HepG2 (cell line): ENCODE measurements at regions not wholly inside any gene's neighbourhood (a gene's known extent, or its start where the extent isn't known, plus 50 kb on each side); places are given as distances from the start of the nearest gene placed in this dataset.

Source experiments
- ATAC-seq: fragments of 200-7000 bp; cut with Tn5 transposase; 3 replicates; pipeline ENCODE4 v1.9.1; 2020; ENCODE audit warnings: mild to moderate bottlenecking, moderate library complexity
- BruUV-seq: library from RNA; stranded (reverse); fragments of 400-500 nt; replicated peaks from 2 replicates; lab custom pipeline; 2021; lab: Mats Ljungman, UMichigan
- CTCF ChIA-PET: fragments of 300-600 bp; formaldehyde crosslinking; extraction: SDS; loops from one replicate; lab custom pipeline; 2021; ENCODE audit warnings: low total read pairs, inconsistent platforms, low intra/inter-chr PET ratio; lab: Yijun Ruan, JAX
- POLR2A ChIA-PET: fragments of 350-600 bp; sonication (Branson Sonifier 250); formaldehyde crosslinking; loops from one replicate; lab custom pipeline; 2020; ENCODE audit warnings: antibody characterized with exemption, inconsistent platforms; lab: Yijun Ruan, JAX
- DNase-seq: peaks from one replicate; pipeline ENCODE4 v3.0.0-alpha.2; 2015; ENCODE audit warnings: low spot score
- FAIRE-seq: peaks from 3 replicates; lab custom pipeline; 2011; peaks lifted over from hg19 to GRCh38; lab: Jason Lieb, UNC
- H2AFZ ChIP-seq: one replicate; pipeline ENCODE4 v1.6.1; 2011; ENCODE audit warnings: low read length, inconsistent platforms
- H3K27ac ChIP-seq: fragments of 300-600 bp; 3 replicates; pipeline ENCODE4 v1.8.0; 2011; ENCODE audit warnings: mixed run types, mild to moderate bottlenecking, mixed read lengths, low read length, inconsistent platforms; ENCODE audit not compliant: insufficient read depth; ENCODE audit errors: extremely low read length
- H3K27me3 ChIP-seq, 2 experiments: fragments of 200-600 bp in 1 of 2; 2 replicates in 1 of 2; 3 replicates in 1 of 2; pipeline versions ENCODE4 v1.6.0 to v1.8.0; 2011; ENCODE audit warnings: low read length in 2 of 2, mild to moderate bottlenecking in 2 of 2, moderate library complexity in 2 of 2, inconsistent platforms in 1 of 2; ENCODE audit not compliant: insufficient read depth in 2 of 2, control insufficient read depth in 1 of 2
- H3K36me3 ChIP-seq, 2 experiments: fragments of 200-600 bp in 1 of 2; replicated peaks in 1 of 2; 2 replicates in 1 of 2; 3 replicates in 1 of 2; pipeline versions ENCODE4 v1.5.1 to v1.8.0; 2011; ENCODE audit warnings: low read length in 2 of 2, inconsistent platforms in 1 of 2; ENCODE audit not compliant: insufficient read depth in 2 of 2, control insufficient read depth in 1 of 2
- H3K4me1 ChIP-seq: 2 replicates; pipeline ENCODE4 v1.5.1; 2012; ENCODE audit warnings: low read length, inconsistent platforms; ENCODE audit not compliant: insufficient read depth
- H3K4me2 ChIP-seq: 2 replicates; pipeline ENCODE4 v1.6.0; 2011; ENCODE audit warnings: low read depth, low read length, inconsistent platforms
- H3K4me3 ChIP-seq, 3 experiments: fragments of 200-600 bp in 1 of 3; sonication (generic), shearing (Covaris generic) in 1 of 3; replicated peaks in 1 of 3; 2 replicates each; pipeline ENCODE4 v1.5.1; 2011 to 2016; ENCODE audit warnings: low read length in 3 of 3, inconsistent platforms in 2 of 3, low read depth in 2 of 3, mild to moderate bottlenecking in 2 of 3, control low read depth in 1 of 3, mixed read lengths in 1 of 3; ENCODE audit not compliant: insufficient read depth in 1 of 3
- H3K79me2 ChIP-seq: one replicate; pipeline ENCODE4 v1.6.1; 2011; ENCODE audit warnings: low read length, inconsistent platforms; ENCODE audit not compliant: insufficient read depth
- H3K9ac ChIP-seq: 2 replicates; pipeline ENCODE4 v1.6.0; 2011; ENCODE audit warnings: mild to moderate bottlenecking, low read depth, low read length, inconsistent platforms; ENCODE audit not compliant: insufficient read depth
- H3K9me3 ChIP-seq: 2 replicates; pipeline ENCODE4 v1.5.1; 2012; ENCODE audit warnings: mild to moderate bottlenecking, low read length
- H4K20me1 ChIP-seq: 2 replicates; pipeline ENCODE4 v1.6.0; 2011; ENCODE audit warnings: inconsistent platforms, mild to moderate bottlenecking, low read length, moderate library complexity; ENCODE audit not compliant: insufficient read depth
- DMAP1 ChIP-seq: IDR thresholded peaks from 2 replicates; pipeline ENCODE4 v1.6.1; 2016
- FOXA3 ChIP-seq: IDR thresholded peaks from 2 replicates; pipeline ENCODE4 v1.6.1; 2016; ENCODE audit warnings: missing genetic modification reagents, missing compliant biosample characterization
- KAT2B ChIP-seq: fragments of 150-350 bp; IDR thresholded peaks from 2 replicates; pipeline ENCODE4 v1.6.1; 2014; ENCODE audit warnings: low read depth, low read length, borderline replicate concordance
- NR1H2 ChIP-seq: sonication (generic); formaldehyde crosslinking; IDR thresholded peaks from 2 replicates; pipeline ENCODE4 v1.8.1; 2022; ENCODE audit warnings: low read depth, missing genetic modification reagents, borderline replicate concordance
- PBX3 ChIP-seq: sonication (generic); formaldehyde crosslinking; IDR thresholded peaks from 2 replicates; pipeline ENCODE4 v1.8.1; 2023; ENCODE audit warnings: missing genetic modification reagents, inconsistent platforms, borderline replicate concordance
- ZGPAT ChIP-seq: IDR thresholded peaks from 2 replicates; pipeline ENCODE4 v1.6.1; 2016; ENCODE audit warnings: mild to moderate bottlenecking
- ZNF280D ChIP-seq: sonication (generic); formaldehyde crosslinking; IDR thresholded peaks from 2 replicates; pipeline ENCODE4 v1.5.1; 2020; ENCODE audit warnings: mild to moderate bottlenecking, missing genetic modification reagents
- ZNF577 ChIP-seq: sonication (generic); formaldehyde crosslinking; IDR thresholded peaks from 2 replicates; pipeline ENCODE4 v1.4.0; 2020; ENCODE audit warnings: mild to moderate bottlenecking, low read depth, missing genetic modification reagents, borderline replicate concordance
- ZSCAN25 ChIP-seq: sonication (generic); formaldehyde crosslinking; IDR thresholded peaks from 2 replicates; pipeline ENCODE4 v1.8.0; 2022; ENCODE audit warnings: mild to moderate bottlenecking, missing genetic modification reagents
- WGBS: methylation state at CpG from one replicate; pipeline ENCODE4 v1.1.6; 2017; ENCODE audit warnings: low lambda C conversion rate; 5-methylcytosine and 5-hydroxymethylcytosine counted together
- in situ Hi-C: cut with HindIII; loops from 2 replicates; pipeline ENCODE4 v1.10.0; 2017; ENCODE audit warnings: low pct_unique_long_range_greater_than_20kb; ENCODE audit not compliant: extremely low pct_ligation_motif_present
- intact Hi-C: fragments of 100-400 bp; cut with micrococcal nuclease; formaldehyde crosslinking; loops from one replicate; pipeline ENCODE4 v1.10.0; 2022; ENCODE audit not compliant: unreplicated experiment

- H3K9me3 ChIP-seq, result no peaks in the 10 kb centered on the region
- TF ChIP-seq FOXA3 (no peak), DMAP1 (no peak), ZGPAT (CRISPR knock-in tag) (no peak), PBX3 (CRISPR knock-in tag) (no peak), KAT2B (no peak), NR1H2 (CRISPR knock-in tag) (no peak), ZNF280D (CRISPR knock-in tag) (no peak), ZNF577 (CRISPR knock-in tag) (no peak), ZSCAN25 (CRISPR knock-in tag) (no peak)
- no TSS peak for BruUV-seq
- CTCF ChIA-PET, result no interaction called here
- H3K27ac ChIP-seq, result no peak overlapping the region
- FAIRE-seq, result no peak
- H3K27me3 ChIP-seq, result no peaks in the 10 kb centered on the region
- no peaks in the 10 kb centered on the region for H4K20me1 ChIP-seq
- no peak overlapping the region for H3K4me2 ChIP-seq
- no peaks in the 10 kb centered on the region for H3K4me1 ChIP-seq
- H3K4me3 ChIP-seq, result no peak overlapping the region
- DNase-seq, result no peak
- H3K79me2 ChIP-seq, result no peaks in the 10 kb centered on the region
- WGBS, result 0% methylated on average over 3 of the region's 3 CpGs
- H2AFZ ChIP-seq, result no peak overlapping the region
- H3K9ac ChIP-seq, result no peak overlapping the region
- ATAC-seq, result no peak
- intact Hi-C loops, result no loop called here
- no peaks in the 10 kb centered on the region for H3K36me3 ChIP-seq
- POLR2A ChIA-PET, result no interaction called here
- in situ Hi-C loops, result no loop called here
These were observed 367.4 kb downstream of the BTG1 start for GRCh38 chr12:91778091-91778832.
